ENCODE measurements at regions not wholly inside any gene's neighbourhood (a gene's known extent, or its start where the extent isn't known, plus 50 kb on each side); places are given as distances from the start of the nearest gene placed in this dataset.
A peak's percentile ranks its signal among the peaks of the same experiment; 100 is the strongest.

DNA sequence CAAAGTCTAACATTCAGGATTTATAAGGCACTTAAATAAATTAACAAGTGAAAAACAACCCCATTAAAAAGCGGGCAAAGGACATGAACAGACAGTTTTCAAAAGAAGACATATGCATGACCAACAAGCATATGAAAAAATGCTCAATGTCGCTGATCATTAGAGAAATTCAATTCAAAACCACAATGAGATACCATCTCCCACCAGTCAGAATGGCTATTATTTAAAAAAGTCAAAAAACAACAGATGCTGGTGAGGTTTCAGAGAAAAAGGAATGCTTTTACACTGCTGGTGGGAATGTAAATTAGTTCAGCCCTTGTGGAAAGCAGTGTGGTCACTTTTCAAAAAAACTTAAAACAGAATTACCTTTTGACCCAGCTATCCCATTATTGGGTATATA, 60.7 kb upstream of the BDKRB2 start:
- no peak for ATAC-seq
- DNase-seq (ENCODE audit: missing footprints) = no peak
- intact Hi-C loops (cut with DNase I) = no loop called here

- DNase-seq (ENCODE audit: missing footprints) (no peak), ATAC-seq (no peak)
- intact Hi-C loops (cut with DNase I) = no loop called here
Measured at GRCh38 chr14:96145116-96145864, 59.3 kb upstream of the BDKRB2 start.

- DNase-seq (ENCODE audit: missing footprints) (no peak), ATAC-seq (peak; percentile 50)
- intact Hi-C loops (cut with DNase I) = no loop called here
Measured at GRCh38 chr14:96146131-96146771, 58.4 kb upstream of the BDKRB2 start.

- intact Hi-C loops (cut with DNase I) = no loop called here
- DNase-seq (ENCODE audit: missing footprints) = no peak
- ATAC-seq = no peak
Measured at GRCh38 chr14:96148631-96149030, 56.0 kb upstream of the BDKRB2 start.

GRCh38 chr14:96149131-96149530, 55.5 kb upstream of the BDKRB2 start:
- intact Hi-C loops (cut with DNase I) = no loop called here
- ATAC-seq = no peak

GRCh38 chr14:96150214-96150613, 54.4 kb upstream of the BDKRB2 start:
- intact Hi-C loops (cut with DNase I) = no loop called here
- DNase-seq (ENCODE audit: missing footprints) = no peak
- no peak for ATAC-seq

More at GRCh38 chr14:96149131-96149530, 55.5 kb upstream of the BDKRB2 start:
- DNase-seq (ENCODE audit: missing footprints) = no peak

GRCh38 chr14:96151242-96151641, 53.4 kb upstream of the BDKRB2 start:
- DNase-seq (ENCODE audit: missing footprints) (no peak), ATAC-seq (no peak)
- intact Hi-C loops (cut with DNase I) = no loop called here

DNA sequence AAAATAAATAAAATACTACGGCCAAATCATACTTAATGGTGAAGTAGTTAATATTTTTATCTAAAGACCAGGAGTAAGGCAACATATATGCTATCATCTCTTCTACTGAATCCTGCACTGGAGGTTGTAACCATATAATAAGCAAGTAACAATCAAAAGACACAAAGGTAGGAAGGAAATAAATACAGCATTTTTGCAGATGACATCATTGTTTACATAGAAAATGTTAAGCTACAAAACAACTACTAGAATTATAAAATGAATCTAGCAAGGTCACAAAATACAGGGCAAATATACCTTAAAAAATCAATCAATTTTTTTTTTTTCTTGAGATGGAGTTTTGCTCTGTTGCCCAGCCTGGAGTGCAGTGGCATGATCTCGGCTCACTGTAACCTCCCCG, 51.6 kb upstream of the BDKRB2 start:
- DNase-seq (ENCODE audit: missing footprints) (no peak), ATAC-seq (no peak)
- intact Hi-C loops (cut with DNase I) = no loop called here
